PFSK-1 (cell line): ENCODE measurements at regions not wholly inside any gene's neighbourhood (a gene's known extent, or its start where the extent isn't known, plus 50 kb on each side); places are given as distances from the start of the nearest gene placed in this dataset.

Experiments used
- FOXP2 ChIP-seq: optimal IDR thresholded peaks from 2 replicates; pipeline ENCODE3; 2011; ENCODE audit warnings: borderline replicate concordance, control low read depth, inconsistent platforms; ENCODE audit not compliant: insufficient read depth; ENCODE audit errors: extremely low read length, extremely low read depth
- POLR2AphosphoS5 ChIP-seq: IDR thresholded peaks from 2 replicates; pipeline ENCODE4 v1.6.1; 2012; ENCODE audit warnings: low read depth, mild to moderate bottlenecking, control low read depth, low read length, moderate library complexity
- SIN3A ChIP-seq: IDR thresholded peaks from 2 replicates; pipeline ENCODE4 v1.6.1; 2012; ENCODE audit warnings: mild to moderate bottlenecking, low read length, moderate library complexity, borderline replicate concordance; ENCODE audit not compliant: insufficient read depth
- TAF1 ChIP-seq: IDR thresholded peaks from 2 replicates; pipeline ENCODE4 v1.6.1; 2012; ENCODE audit warnings: low read length, control low read depth, borderline replicate concordance; ENCODE audit not compliant: insufficient read depth
- TF ChIP-seq, protein P1 (sequence below), 2 experiments: IDR thresholded peaks; 2 replicates each; pipeline versions ENCODE4 v1.6.1 to v1.8.0; 2011 to 2012; ENCODE audit warnings: low read depth in 2 of 2, low read length in 2 of 2, control low read depth in 1 of 2, inconsistent platforms in 1 of 2, mild to moderate bottlenecking in 1 of 2, moderate library complexity in 1 of 2; ENCODE audit not compliant: insufficient read depth in 1 of 2

DNA sequence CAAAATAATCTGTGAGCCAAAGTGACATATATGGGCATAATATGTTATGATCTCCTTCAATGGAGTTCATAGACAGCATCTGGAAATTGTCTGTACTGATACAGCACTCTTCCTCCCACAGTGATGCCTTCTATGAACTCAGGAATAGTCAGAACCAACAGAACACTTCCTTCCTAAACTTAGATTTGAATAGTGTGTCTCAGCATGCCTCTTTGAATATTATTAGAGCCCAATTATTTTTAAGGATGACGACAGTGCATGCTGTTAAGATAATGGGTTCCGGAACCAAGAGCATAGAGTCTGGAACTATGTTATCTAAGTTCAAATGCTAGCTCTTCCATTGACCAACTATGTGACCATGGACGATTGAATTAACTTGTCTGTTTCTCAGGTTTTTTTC, 386.6 kb upstream of the PRICKLE1 start:
- TF ChIP-seq TAF1 (no peak), SIN3A (no peak), POLR2AphosphoS5 (no peak), FOXP2 (no peak)
- TF ChIP-seq, protein P1, sequence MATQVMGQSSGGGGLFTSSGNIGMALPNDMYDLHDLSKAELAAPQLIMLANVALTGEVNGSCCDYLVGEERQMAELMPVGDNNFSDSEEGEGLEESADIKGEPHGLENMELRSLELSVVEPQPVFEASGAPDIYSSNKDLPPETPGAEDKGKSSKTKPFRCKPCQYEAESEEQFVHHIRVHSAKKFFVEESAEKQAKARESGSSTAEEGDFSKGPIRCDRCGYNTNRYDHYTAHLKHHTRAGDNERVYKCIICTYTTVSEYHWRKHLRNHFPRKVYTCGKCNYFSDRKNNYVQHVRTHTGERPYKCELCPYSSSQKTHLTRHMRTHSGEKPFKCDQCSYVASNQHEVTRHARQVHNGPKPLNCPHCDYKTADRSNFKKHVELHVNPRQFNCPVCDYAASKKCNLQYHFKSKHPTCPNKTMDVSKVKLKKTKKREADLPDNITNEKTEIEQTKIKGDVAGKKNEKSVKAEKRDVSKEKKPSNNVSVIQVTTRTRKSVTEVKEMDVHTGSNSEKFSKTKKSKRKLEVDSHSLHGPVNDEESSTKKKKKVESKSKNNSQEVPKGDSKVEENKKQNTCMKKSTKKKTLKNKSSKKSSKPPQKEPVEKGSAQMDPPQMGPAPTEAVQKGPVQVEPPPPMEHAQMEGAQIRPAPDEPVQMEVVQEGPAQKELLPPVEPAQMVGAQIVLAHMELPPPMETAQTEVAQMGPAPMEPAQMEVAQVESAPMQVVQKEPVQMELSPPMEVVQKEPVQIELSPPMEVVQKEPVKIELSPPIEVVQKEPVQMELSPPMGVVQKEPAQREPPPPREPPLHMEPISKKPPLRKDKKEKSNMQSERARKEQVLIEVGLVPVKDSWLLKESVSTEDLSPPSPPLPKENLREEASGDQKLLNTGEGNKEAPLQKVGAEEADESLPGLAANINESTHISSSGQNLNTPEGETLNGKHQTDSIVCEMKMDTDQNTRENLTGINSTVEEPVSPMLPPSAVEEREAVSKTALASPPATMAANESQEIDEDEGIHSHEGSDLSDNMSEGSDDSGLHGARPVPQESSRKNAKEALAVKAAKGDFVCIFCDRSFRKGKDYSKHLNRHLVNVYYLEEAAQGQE (IDR thresholded peaks at IDR 0.05; ENCODE audit: insufficient read depth in 1 of 2, low read depth in 2 of 2, low read length in 2 of 2) = no peak

DNA sequence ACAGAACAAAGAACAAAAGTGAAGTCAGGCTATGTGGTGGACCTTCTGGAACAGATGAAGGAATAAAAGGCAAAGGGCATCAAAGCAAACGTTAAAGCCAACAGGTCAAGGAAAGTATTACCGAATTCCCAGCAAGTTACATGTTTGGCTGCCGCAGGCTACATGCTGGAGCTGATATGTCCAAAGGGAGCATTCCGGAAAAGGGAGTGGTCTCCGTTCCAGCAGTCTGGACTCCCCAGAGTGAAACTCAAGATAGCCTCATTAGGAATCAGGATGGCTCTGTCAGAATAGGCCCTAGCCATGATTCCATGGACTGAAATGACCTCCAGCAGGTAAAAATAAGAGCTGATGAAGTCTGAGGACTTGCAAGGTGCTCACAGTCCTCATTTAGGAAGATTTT, 379.8 kb upstream of the PRICKLE1 start:
- TF ChIP-seq POLR2AphosphoS5 (no peak), FOXP2 (no peak)
- TF ChIP-seq, protein P1 (IDR thresholded peaks at IDR 0.05; ENCODE audit: insufficient read depth in 1 of 2, low read depth in 2 of 2, low read length in 2 of 2) = no peak

DNA sequence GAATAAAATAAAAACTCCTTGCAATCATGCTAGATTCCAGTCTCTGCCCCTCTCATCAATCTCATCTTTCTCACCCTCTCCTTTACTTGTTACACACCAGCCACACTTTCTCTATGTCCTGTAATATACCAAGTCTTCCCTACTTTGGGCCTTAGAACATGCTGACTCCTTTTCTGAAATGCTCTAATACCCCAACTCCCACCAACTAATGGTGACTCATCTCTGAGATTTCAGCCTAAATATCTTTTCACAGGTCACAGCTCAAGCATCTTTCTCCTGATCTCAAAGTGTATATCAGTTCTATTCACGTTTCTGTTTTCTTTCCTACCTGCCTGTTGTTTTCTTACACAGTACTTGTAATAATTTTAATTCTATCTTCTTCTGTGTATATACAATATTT, 378.9 kb upstream of the PRICKLE1 start:
- TF ChIP-seq, protein P1 (IDR thresholded peaks at IDR 0.05; ENCODE audit: insufficient read depth in 1 of 2, low read depth in 2 of 2, low read length in 2 of 2) = no peak

DNA sequence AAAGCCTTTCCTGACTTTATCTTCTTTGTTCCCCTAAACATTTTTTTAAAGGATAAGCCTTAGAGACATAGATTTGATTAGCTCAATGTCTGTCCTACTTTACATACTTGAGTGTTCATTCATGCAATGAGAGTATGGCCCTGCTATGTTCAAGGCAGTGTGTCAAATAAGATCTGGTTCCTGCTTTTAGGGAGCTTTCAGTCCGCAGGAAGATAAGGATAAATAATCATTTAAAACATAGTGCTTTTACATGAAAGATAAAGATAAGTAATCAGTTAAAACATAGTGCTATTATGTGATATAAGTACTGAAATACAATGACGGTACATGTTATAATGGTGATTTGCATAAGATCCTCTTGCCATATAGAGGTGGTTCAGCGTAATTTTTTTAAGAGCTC, 378.3 kb upstream of the PRICKLE1 start:
- TF ChIP-seq FOXP2 (no peak), POLR2AphosphoS5 (no peak), SIN3A (no peak), TAF1 (no peak)
- TF ChIP-seq, protein P1 (IDR thresholded peaks at IDR 0.05; ENCODE audit: insufficient read depth in 1 of 2, low read depth in 2 of 2, low read length in 2 of 2) = no peak

DNA sequence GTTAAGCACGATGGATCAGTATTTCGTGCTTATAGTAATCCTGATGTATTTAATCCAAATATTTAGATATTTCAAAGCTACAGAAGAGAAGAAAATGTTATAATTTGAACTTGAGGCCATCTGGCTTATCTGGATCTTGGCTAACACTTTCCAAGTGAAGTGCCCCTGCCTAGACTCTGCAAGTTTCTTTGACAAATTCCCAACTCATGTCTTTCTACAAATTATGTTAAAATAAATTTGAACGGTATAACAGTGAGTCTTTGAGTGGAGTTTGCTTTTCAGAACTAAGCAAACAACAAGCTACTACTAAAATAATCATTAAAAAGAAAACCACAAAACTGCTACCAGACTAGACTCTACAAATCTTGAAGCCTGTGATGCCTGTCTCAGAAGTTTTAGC, 374.4 kb upstream of the PRICKLE1 start:
- no peak for TF ChIP-seq TAF1
- TF ChIP-seq, protein P1 (IDR thresholded peaks at IDR 0.05; ENCODE audit: insufficient read depth in 1 of 2, low read depth in 2 of 2, low read length in 2 of 2) = no peak
- no peak for TF ChIP-seq FOXP2
- TF ChIP-seq POLR2AphosphoS5 = no peak
- TF ChIP-seq SIN3A = no peak
